ENCODE measurements at regions not wholly inside any gene's neighbourhood (a gene's known extent, or its start where the extent isn't known, plus 50 kb on each side); places are given as distances from the start of the nearest gene placed in this dataset.
"Not testable (repeated sequence)": the region's sequence is repeated elsewhere in the genome, so short reads cannot be mapped to it uniquely, and the experiment has no call there.

DNA sequence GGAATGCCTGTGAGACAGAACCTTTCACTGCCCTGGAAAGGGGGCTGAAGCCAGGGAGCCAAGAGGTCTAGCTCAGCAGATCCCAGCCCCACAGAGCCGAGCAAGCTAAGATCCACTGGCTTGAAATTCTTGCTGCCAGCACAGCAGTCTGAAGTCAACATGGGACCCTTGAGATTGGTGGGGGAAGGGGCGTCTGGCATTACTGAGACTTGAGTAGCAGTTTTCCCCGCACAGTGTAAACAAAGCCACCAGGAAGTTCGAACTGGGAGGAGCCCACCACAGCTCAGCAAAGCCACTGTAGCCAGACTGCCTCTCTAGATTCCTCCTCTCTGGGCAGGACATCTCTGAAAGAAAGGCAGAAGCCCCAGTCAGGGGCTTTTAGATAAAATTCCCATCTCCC is 90.3 kb upstream of the FGGY start:
- DNase-seq (ENCODE audit: low read depth), result not testable (repeated sequence)

DNA sequence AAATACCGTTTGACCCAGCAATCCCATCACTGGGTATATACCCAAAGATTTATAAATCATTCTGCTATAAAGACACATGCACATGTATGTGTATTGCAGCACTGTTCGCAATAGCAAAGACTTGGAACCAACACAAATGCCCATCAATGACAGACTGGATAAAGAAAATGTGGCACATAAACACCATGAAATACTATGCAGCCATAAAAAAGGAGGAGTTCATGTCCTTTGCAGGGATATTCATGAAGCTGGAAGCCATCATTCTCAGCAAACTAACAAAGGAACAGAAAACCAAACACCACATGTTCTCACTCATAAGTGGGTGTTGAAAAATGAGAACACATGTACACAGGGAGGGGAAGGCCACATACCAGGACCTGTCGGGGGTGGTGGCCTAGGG is 86.5 kb upstream of the FGGY start:
- DNase-seq (ENCODE audit: low read depth), result not testable (repeated sequence)

DNA sequence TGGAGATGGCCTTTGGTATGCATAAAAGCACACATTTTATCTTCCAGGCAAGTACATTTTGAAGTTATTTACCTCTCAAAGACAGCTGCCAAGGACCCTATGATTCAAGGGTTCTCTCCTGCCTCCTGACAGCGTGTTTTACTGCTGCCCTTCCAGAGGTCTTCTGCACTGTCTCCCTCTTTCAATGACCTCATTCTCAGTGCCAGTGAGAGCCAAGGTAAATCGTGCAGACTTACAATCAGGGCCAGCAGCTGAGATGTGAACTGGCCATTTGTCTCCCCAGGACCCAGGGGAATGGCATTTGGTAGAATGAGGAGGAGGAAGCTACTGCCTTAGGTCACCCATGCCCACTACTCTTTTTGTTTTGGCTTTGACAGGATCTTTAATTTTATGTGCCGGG is 84.2 kb upstream of the FGGY start:
- DNase-seq (ENCODE audit: low read depth), result no peak

DNA sequence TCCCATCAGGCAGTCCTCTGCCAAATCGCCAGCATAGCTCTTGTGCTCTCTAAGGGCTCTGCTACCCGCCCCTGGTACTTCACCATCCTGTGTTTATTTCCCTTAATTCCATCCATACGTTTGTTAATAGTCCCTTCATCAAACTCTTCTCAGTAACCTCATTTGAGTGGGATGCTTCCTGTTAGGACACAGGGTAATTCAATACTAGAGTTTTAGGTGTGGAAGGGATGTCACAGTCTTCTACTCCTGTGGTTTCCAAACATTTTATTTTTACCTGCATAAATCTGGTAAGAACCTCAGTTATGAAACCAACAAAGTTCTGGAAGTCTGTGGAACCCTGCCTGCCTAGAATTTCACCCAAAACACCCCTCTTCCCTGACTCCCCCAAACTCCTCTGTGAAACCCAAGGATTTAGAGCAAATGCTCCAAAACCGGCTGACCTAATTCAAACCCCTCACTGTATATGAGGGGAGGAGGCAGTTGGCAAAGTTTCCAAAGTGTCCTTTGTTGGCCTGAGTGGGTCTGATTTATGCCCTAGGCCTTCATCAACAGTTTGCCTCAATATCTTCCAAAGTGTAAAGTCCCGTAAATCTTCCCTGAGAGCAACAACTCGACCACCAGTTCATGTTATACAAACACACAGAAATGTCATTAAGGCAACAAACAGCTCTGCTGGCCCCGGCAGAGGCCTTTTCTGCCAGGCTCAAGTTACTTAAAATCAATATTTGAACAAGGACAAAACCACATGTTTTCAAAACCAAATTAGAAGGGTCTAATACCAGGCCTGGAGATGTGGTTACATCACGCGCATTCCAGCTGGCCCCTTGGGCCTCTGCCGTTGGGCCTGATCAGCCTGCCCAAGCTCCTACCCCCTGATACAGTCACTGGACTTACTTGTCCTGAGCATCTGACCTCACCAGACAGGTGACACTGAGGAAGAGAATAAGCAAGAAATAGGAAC is 82.4 kb upstream of the FGGY start:
- peak; percentile 13 for DNase-seq (ENCODE audit: low read depth)

DNA sequence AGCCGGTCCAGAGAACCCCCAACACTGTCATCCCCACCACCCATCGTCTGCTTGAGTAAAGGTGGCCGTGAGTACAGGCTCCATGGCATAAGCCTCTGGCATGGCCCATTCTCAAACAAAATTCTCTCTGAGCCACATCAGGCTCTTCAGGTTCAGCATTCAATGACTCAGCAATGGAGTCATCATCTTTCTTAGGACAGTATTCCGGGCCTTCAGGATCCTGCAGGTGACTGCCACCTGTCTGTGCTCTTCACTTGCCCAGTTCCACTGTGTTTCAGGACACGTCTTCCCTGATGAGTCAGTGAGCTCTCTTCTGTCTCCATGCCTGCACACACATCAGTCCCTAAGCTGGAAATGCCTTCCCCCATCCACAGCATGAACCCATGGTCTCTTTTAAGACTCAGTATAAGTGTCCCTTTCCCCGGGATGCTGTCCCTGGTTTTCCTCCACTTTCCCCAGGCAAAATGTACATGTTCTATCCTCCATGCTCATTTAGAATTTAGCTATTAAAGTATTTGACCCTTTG is 81.1 kb upstream of the FGGY start:
- no peak for DNase-seq (ENCODE audit: low read depth)

DNA sequence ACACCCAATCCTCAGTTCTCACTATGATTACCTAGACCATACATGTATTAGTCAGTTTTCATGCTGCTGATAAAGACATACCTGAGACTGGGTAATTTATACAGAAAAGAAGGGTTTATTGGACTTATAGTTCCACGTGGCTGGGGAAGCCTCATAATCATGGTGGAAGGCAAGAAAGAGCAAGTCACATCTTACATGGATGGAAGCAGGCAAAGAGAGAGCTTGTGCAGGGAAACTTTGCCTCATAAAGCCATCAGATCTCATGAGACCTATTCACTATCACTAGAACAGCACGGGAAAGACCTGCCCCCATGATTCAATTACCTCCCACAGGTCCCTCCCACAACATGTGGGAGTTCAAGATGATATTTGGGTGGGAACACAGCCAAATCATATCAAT is 79.5 kb upstream of the FGGY start:
- not testable (repeated sequence) for DNase-seq (ENCODE audit: low read depth)

DNA sequence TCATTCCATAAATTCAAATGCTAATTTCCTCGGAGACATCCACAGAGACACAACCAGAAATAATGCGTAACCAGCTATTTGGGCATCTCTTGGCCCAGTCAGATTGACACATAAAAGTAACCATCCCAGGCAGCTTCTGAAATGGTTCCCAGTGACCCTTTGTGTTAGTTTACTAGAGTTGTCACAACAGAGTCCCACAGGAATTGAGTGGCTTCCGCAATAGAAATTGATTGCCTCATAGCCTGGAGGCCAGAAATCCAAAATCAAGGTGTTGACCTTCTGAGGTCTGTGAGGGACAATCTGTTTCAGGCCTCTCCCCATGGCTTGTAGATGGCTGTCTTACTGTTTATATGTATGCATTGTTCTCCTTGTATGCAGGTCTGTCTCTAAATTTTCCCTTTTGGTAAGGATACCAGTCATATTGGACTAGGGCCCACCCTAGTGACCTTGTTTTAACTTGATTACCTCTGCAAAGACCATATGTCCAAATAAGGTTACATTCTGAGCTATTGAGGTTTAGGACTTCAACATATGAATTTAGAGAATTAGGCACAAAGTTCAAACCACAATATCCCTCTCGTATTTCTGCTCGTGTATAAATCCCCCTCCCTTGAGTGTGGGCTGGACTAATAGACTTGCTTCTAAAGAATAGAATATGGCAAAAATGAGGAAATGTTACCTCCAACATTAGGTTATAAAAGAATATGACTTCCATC is 78.2 kb upstream of the FGGY start:
- peak; percentile 44 for DNase-seq (ENCODE audit: low read depth)

DNA sequence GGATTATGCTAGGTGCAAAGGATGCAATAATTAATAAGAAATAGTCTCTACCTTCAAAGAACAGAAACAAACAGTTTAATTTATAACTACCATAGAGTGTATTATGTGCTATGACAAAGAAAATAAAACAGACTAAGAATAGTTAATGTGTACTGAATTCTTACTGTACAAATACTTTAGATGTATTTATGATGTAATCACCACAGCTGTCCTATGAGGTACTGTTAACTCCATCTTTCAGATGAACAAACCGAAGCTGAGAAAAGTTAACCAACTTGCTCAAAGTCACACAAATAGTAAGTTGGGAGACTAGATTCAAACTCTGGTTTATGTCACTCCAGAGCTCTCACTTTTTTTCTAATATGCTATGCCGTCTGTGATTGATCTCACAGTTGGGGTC is 77.0 kb upstream of the FGGY start:
- no peak for DNase-seq (ENCODE audit: low read depth)

DNA sequence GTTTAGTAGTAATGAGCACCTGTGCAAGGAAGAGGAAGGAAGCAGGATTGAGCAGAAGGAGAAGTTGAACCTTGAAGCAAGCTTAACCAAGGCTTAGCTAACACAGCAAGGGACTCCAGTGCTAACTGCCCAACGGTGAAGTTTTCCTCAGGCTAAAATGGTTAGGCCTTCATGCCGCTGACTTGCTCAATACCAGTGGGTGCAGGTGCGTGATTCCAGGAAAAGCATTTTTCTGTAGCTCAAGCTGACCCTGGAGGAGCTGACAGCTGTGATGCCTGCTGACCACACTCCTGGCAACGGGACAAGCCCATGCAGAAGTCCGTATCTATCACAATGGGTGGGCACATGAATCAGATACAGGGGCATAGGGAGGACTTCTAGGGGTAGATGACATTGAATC is 76.5 kb upstream of the FGGY start:
- DNase-seq (ENCODE audit: low read depth), result no peak

DNA sequence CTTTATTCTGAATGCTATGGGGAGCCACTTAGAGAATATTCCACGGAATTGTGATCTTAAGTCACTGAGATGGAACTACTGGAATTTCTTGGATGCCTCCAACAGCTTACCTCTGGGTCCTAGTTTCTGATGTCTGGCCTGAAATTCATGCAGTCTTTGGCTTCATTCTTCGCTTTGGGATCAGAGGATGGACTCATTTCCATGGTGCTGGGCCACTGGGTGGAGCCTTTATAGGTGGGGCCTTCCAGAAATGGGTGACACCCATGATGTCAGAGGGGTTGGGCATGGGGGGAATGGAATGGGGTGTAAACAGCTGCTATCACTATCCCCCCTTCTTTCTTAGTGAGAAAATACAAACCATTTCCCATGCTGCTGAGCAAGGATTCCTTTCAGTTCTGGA is 73.7 kb upstream of the FGGY start:
- DNase-seq (ENCODE audit: low read depth), result no peak

DNA sequence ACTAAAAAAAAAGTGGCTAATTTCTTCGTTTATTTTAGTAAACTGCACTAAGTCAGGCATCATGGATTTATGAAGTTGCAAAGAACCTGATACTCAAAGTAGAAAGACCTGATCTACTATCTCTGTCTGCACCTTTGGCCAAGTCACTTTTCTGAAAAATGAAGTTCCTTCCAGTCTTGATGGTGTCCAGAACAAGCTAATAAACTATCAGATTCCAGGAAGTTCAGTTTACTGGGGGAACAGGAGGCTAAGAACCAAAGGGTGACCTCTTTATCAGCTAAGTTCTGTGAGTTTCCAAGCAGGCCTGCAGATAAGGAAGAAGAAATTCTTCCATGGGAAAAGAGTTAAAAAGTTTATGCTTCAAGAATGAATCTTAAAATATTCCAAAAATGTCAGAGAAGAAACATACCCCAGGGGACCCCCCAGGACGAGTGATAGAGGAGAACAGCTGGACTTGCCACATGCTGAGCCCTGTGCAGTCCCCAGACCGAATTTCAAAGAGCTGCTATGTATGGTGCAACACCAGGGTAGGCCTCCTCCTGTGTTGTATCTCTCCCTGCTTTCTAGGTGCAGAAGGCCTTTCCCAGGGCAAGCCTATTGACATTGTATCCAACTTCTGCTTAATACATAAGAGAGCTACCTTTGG is 72.8 kb upstream of the FGGY start:
- no peak for DNase-seq (ENCODE audit: low read depth)

DNA sequence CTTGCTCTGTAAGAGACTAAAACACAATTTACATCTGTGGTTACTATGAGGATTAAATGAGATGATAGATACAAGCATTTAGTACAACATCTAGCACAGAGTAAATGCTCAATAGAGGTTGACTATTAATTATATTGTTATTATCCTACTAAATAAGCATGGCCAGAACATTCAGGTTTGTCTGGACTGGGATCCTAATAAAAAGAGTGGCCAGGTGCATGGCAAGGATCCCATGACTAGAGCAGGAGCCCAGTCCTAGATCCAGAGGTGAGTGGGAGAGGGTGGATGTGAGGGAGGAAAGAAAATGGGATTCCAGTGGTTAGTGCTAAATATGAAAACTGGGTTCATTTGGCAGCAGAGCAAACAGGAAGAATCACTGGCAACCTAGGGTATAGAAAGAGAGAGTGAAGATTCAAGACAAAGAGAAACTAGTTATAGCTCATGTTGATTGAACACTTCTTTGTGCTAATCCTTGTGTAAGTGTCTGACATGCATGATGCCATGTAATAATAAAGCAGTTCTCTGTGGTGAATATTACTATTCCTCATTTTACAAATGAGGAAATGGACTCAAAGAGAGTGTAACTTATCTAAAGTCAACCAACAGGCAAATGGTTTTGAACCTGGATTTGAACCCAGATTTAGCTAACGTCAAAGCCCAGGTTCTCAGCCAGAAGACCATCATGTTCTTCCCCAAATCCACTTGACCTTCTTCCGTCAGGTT is 71.1 kb upstream of the FGGY start:
- no peak for DNase-seq (ENCODE audit: low read depth)

DNA sequence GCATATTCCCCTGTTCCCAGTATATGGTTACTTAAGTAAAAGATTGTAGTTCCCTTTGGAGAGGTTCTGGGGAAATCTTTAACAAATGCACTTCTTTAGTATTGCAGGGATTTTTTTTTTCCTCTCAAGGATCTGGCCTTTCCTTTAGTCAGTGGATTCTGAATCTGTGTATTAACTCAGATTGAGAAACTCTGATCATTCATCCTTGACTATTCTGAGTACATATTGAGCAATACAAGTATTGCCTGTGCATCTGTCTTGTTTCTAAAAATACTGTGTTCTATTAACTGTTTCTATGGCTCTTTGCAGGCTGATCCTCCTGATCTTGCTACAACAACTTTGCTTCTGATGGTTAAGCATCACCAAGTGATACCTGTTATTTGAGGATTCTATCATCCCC is 67.8 kb upstream of the FGGY start:
- DNase-seq (ENCODE audit: low read depth), result no peak

DNA sequence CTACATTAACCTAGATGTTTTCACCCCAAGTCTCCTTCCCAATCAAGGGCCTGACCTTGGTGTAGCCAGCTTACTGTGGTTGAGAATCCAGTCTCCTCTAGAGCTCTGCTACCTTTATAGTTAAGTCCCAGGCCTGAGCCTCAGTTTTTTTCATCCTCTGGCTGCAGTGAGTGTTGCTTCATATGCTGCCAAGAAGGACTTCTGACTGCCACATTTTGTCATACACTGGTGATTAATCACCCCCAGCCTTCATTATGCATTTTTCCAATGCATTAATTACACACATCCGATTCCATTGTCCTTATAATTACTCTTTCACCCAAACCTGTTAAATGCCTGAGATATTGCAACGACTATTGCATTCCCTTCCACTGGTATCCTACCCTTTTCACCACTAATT is 66.3 kb upstream of the FGGY start:
- DNase-seq (ENCODE audit: low read depth), result peak; percentile 9

DNA sequence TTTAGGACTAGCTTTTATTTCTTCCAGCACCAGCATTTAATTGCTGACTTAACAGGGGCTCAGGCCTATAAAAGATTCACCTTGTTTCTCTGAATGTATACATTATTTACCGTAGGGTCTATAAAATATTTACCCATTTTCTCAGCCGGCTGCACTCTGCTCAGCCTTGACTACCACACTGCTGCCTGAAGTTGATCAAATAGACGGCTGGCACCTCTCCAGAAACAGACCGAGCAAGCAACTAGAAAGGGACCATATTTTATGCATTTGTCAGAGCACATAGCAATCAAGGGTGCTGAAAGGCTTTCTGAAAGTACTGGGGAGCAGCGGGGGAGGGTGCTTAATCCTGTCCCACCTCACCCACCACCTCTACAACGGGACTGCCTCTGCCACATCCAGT is 64.7 kb upstream of the FGGY start:
- no peak for DNase-seq (ENCODE audit: low read depth)

DNA sequence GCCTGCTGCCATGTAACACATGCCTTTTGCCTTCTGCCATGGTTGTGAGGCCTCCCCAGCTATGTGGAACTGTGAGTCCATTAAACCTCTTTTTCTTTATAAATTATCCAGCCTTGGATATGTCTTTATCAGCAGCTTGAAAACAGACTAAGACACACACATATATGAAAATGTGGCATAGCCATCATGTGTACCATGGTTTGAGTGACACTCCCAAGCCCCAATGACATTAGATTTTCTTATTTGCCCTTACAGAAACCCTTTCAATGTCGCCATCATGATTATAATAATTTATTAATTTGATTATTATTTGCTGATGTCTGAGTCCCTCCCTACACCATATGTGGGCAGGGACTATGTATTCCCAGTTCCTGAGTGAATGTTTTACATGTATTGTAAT is 63.5 kb upstream of the FGGY start:
- DNase-seq (ENCODE audit: low read depth), result no peak

DNA sequence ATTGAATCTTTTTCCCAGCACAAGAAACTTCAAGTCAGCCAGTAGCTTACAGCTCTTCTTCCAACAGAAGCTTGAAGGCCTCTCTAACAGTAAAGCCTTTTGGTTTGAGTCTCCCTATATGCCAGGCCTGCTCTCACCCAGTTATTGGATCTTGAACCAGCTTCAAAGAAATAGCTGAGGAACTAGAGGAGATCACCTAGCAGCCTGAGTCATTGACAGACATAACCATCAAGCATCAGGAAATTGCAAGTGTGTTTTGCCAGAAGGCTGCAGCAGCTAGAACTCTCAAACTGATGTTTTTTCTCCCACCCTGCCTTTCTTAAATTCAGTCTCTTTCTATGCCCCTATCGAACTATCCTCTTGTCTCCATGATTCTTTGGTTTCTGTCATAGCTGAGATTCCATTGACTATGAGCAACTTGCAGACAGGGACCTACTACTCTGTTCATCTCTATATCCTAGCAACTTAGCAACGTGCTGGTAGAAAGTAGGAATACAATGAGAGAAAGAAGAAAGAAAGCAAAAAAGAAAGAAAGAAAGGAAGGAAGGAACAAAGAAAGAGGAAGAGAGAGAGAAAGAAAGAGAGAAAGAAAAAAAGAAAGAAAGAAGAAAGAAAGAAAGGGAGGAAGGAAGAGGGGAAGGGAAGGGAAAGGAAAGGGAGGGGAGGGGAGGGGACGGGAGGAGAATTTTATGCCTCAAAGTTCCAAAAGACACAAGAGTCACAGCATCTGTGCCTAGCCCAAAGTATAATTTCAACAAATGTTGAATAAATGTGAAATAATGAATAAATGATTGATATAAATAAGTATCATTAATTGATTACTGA is 60.0 kb upstream of the FGGY start:
- DNase-seq (ENCODE audit: low read depth), result no peak

DNA sequence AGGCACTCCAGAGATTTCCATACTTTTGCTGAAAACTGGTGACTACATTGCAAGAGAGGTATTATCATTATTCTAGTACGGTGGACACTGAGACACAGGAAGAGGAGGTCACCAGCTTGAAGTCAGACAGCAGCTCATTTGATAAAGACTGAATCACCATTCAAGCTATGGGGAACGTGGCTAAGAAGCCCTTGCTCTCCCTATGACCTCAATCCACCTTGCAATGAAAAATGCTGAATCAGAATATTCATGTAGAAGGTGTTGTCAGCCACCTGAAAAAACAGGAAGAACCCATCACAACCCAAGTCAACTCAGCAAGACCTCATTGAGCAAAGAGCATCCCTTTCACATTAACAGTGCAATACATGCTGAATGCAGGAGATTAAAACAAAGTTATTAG is 59.0 kb upstream of the FGGY start:
- DNase-seq (ENCODE audit: low read depth), result peak; percentile 29

DNA sequence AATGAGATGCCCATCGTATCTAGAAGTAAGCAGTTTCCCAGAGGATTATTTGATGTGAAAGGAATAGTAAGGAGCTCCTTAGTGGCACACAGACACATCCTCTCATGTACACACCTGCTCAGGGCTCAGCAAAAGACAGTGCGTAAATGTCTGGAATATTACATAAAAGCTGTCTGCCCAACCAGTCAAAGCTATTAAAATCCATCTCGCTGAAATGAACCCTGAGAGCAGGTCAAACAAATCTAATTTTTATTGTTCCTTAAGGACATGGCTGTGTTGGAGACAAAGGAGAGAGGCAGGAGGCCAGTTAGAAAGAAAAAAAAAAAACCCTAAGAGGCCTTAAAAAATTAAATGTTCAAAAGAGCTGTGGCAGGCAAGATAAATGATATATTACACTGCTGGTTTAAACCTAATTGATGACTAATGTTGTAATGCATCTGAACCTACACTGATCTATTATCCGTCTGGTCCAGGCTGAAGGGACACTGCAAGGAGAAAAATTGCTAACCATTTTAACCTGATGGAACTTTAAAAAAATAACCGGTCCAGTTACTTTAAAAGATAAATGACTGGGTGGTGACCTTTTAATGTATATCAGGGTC is 58.5 kb upstream of the FGGY start:
- peak; percentile 3 for DNase-seq (ENCODE audit: low read depth)

DNA sequence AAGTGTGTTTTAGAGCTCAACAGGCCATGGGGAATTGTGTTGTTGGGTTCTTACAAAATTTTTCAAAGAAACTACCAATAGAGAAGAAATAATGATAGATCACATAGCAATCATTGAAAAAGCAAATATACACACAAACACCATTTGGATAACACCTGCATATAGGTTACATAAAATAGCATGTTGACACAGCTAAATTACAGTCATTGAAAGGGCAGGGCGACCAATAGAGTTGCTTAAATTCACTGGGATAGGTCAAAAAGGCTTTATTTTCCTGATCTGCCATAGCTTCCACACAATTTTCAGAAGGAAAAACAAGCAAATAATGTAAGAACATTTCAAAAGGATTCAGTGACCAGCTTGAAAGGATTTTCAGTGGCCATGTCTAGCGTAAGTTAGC is 57.9 kb upstream of the FGGY start:
- DNase-seq (ENCODE audit: low read depth), result no peak
